HEK293 (cell line): ENCODE measurements at regions not wholly inside any gene's neighbourhood (a gene's known extent, or its start where the extent isn't known, plus 50 kb on each side); places are given as distances from the start of the nearest gene placed in this dataset.
A peak's percentile ranks its signal among the peaks of the same experiment; 100 is the strongest.

Experiments used
- CTCF ChIA-PET: fragments of 350-600 bp; formaldehyde crosslinking; extraction: SDS; loops from one replicate; lab custom pipeline; 2021; ENCODE audit warnings: antibody characterized with exemption; lab: Yijun Ruan, JAX
- POLR2A ChIA-PET: fragments of 300-600 bp; formaldehyde crosslinking; extraction: SDS; loops from one replicate; lab custom pipeline; 2020; ENCODE audit warnings: antibody characterized with exemption, inconsistent platforms; lab: Yijun Ruan, JAX
- H3K27ac ChIP-seq: fragments of 200-500 bp; sonication (Bioruptor generic); 2 replicates; pipeline ENCODE4 v1.5.1; 2014; ENCODE audit warnings: low read depth, low read length, control low read depth, inconsistent platforms; ENCODE audit errors: extremely low read depth
- H3K36me3 ChIP-seq, 2 experiments: fragments of 200-500 bp in 1 of 2; sonication (Bioruptor generic) in 1 of 2; 1 replicate in 1 of 2; 2 replicates in 1 of 2; pipeline ENCODE4 v1.5.1; 2014 to 2017; ENCODE audit warnings: inconsistent platforms in 2 of 2, low read length in 2 of 2; ENCODE audit not compliant: control insufficient read depth in 2 of 2, insufficient read depth in 1 of 2
- H3K4me1 ChIP-seq: fragments of 200-500 bp; sonication (Bioruptor generic); 2 replicates; pipeline ENCODE4 v1.5.1; 2014; ENCODE audit warnings: mild to moderate bottlenecking, low read length, inconsistent platforms; ENCODE audit not compliant: control insufficient read depth, insufficient read depth
- H3K4me3 ChIP-seq: 2 replicates; pipeline ENCODE4 v1.5.1; 2011; ENCODE audit warnings: low read depth, mild to moderate bottlenecking, control low read depth, low read length, moderate library complexity
- H3K9me3 ChIP-seq: fragments of 200-500 bp; sonication (Bioruptor generic); 2 replicates; pipeline ENCODE4 v1.5.1; 2014; ENCODE audit warnings: low read depth, low read length, inconsistent platforms; ENCODE audit not compliant: control insufficient read depth, insufficient read depth
- EGR2 ChIP-seq: fragments of 450-650 bp; formaldehyde crosslinking; IDR thresholded peaks from 2 replicates; pipeline ENCODE4 v1.5.1; 2016; ENCODE audit warnings: low read depth, missing biosample characterization, missing genetic modification characterization
- MYNN ChIP-seq: fragments of 450-650 bp; formaldehyde crosslinking; IDR thresholded peaks from 2 replicates; pipeline ENCODE4 v1.5.1; 2016; ENCODE audit warnings: missing biosample characterization, missing genetic modification characterization, borderline replicate concordance
- RBAK ChIP-seq: fragments of 450-650 bp; formaldehyde crosslinking; IDR thresholded peaks from 2 replicates; pipeline ENCODE4 v1.5.1; 2016; ENCODE audit warnings: missing biosample characterization, missing genetic modification characterization
- ZEB2 ChIP-seq: fragments of 450-650 bp; formaldehyde crosslinking; IDR thresholded peaks from 2 replicates; pipeline ENCODE4 v1.5.1; 2016; ENCODE audit warnings: missing biosample characterization, missing genetic modification characterization
- ZNF148 ChIP-seq: fragments of 450-650 bp; formaldehyde crosslinking; IDR thresholded peaks from 2 replicates; pipeline ENCODE4 v1.5.0; 2017; ENCODE audit warnings: missing biosample characterization, missing genetic modification characterization, borderline replicate concordance
- ZNF280C ChIP-seq: fragments of 450-650 bp; formaldehyde crosslinking; IDR thresholded peaks from 2 replicates; pipeline ENCODE4 v1.5.1; 2016; ENCODE audit warnings: missing biosample characterization, missing genetic modification characterization
- ZNF37A ChIP-seq: fragments of 450-650 bp; IDR thresholded peaks from 2 replicates; pipeline ENCODE4 v1.5.1; 2018; ENCODE audit warnings: missing biosample characterization, missing genetic modification characterization
- ZNF391 ChIP-seq: fragments of 450-650 bp; formaldehyde crosslinking; IDR thresholded peaks from 2 replicates; pipeline ENCODE4 v1.5.1; 2016; ENCODE audit warnings: low read depth, missing biosample characterization, missing genetic modification characterization, borderline replicate concordance
- ZNF48 ChIP-seq: fragments of 450-650 bp; formaldehyde crosslinking; IDR thresholded peaks from 2 replicates; pipeline ENCODE4 v1.5.1; 2016; ENCODE audit warnings: missing biosample characterization, missing genetic modification characterization
- ZNF558 ChIP-seq: fragments of 450-650 bp; formaldehyde crosslinking; IDR thresholded peaks from 2 replicates; pipeline ENCODE4 v1.5.1; 2016; ENCODE audit warnings: missing biosample characterization, missing genetic modification characterization
- ZNF585B ChIP-seq: fragments of 450-650 bp; formaldehyde crosslinking; IDR thresholded peaks from 2 replicates; pipeline ENCODE4 v1.5.1; 2016; ENCODE audit warnings: missing biosample characterization, missing genetic modification characterization
- ZNF610 ChIP-seq: fragments of 450-650 bp; formaldehyde crosslinking; IDR thresholded peaks from 2 replicates; pipeline ENCODE4 v1.5.1; 2016; ENCODE audit warnings: missing biosample characterization, missing genetic modification characterization, borderline replicate concordance
- ZNF785 ChIP-seq: fragments of 450-650 bp; formaldehyde crosslinking; IDR thresholded peaks from 2 replicates; pipeline ENCODE4 v1.5.1; 2016; ENCODE audit warnings: missing biosample characterization, missing genetic modification characterization
- ZNF843 ChIP-seq: fragments of 450-650 bp; formaldehyde crosslinking; IDR thresholded peaks from 2 replicates; pipeline ENCODE4 v1.5.1; 2016; ENCODE audit warnings: missing biosample characterization, missing genetic modification characterization
- TF ChIP-seq, protein P1 (sequence below): fragments of 450-650 bp; formaldehyde crosslinking; IDR thresholded peaks from 2 replicates; pipeline ENCODE4 v1.5.1; 2017; ENCODE audit warnings: missing biosample characterization, missing genetic modification characterization
- TF ChIP-seq, protein P2 (sequence below): sonication (generic); formaldehyde crosslinking; IDR thresholded peaks from 2 replicates; pipeline ENCODE4 v1.8.1; 2022; ENCODE audit warnings: mild to moderate bottlenecking, moderate library complexity, missing genetic modification reagents
- TF ChIP-seq, protein P3 (sequence below): fragments of 450-650 bp; formaldehyde crosslinking; conservative IDR thresholded peaks from 2 replicates; pipeline ENCODE4 v1.5.1; 2016; ENCODE audit warnings: low read depth, missing biosample characterization, missing genetic modification characterization
- TF ChIP-seq, protein P4 (sequence below): fragments of 450-650 bp; formaldehyde crosslinking; IDR thresholded peaks from 2 replicates; pipeline ENCODE4 v1.5.1; 2017; ENCODE audit warnings: missing biosample characterization, mild to moderate bottlenecking, missing genetic modification characterization, moderate library complexity

- TF ChIP-seq, protein P1, sequence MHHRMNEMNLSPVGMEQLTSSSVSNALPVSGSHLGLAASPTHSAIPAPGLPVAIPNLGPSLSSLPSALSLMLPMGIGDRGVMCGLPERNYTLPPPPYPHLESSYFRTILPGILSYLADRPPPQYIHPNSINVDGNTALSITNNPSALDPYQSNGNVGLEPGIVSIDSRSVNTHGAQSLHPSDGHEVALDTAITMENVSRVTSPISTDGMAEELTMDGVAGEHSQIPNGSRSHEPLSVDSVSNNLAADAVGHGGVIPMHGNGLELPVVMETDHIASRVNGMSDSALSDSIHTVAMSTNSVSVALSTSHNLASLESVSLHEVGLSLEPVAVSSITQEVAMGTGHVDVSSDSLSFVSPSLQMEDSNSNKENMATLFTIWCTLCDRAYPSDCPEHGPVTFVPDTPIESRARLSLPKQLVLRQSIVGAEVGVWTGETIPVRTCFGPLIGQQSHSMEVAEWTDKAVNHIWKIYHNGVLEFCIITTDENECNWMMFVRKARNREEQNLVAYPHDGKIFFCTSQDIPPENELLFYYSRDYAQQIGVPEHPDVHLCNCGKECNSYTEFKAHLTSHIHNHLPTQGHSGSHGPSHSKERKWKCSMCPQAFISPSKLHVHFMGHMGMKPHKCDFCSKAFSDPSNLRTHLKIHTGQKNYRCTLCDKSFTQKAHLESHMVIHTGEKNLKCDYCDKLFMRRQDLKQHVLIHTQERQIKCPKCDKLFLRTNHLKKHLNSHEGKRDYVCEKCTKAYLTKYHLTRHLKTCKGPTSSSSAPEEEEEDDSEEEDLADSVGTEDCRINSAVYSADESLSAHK (tag by site-specific recombination) = no peak
- TF ChIP-seq MYNN (tag by site-specific recombination) = no peak
- TF ChIP-seq ZNF785 (tag by site-specific recombination) = no peak
- no peak for TF ChIP-seq ZNF585B (tag by site-specific recombination)
- TF ChIP-seq, protein P2, sequence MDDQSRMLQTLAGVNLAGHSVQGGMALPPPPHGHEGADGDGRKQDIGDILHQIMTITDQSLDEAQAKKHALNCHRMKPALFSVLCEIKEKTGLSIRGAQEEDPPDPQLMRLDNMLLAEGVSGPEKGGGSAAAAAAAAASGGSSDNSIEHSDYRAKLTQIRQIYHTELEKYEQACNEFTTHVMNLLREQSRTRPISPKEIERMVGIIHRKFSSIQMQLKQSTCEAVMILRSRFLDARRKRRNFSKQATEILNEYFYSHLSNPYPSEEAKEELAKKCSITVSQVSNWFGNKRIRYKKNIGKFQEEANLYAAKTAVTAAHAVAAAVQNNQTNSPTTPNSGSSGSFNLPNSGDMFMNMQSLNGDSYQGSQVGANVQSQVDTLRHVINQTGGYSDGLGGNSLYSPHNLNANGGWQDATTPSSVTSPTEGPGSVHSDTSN (CRISPR knock-in tag) = no peak
- TF ChIP-seq, protein P3, sequence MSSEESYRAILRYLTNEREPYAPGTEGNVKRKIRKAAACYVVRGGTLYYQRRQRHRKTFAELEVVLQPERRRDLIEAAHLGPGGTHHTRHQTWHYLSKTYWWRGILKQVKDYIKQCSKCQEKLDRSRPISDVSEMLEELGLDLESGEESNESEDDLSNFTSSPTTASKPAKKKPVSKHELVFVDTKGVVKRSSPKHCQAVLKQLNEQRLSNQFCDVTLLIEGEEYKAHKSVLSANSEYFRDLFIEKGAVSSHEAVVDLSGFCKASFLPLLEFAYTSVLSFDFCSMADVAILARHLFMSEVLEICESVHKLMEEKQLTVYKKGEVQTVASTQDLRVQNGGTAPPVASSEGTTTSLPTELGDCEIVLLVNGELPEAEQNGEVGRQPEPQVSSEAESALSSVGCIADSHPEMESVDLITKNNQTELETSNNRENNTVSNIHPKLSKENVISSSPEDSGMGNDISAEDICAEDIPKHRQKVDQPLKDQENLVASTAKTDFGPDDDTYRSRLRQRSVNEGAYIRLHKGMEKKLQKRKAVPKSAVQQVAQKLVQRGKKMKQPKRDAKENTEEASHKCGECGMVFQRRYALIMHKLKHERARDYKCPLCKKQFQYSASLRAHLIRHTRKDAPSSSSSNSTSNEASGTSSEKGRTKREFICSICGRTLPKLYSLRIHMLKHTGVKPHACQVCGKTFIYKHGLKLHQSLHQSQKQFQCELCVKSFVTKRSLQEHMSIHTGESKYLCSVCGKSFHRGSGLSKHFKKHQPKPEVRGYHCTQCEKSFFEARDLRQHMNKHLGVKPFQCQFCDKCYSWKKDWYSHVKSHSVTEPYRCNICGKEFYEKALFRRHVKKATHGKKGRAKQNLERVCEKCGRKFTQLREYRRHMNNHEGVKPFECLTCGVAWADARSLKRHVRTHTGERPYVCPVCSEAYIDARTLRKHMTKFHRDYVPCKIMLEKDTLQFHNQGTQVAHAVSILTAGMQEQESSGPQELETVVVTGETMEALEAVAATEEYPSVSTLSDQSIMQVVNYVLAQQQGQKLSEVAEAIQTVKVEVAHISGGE (tag by site-specific recombination) = no peak
- TF ChIP-seq, protein P4, sequence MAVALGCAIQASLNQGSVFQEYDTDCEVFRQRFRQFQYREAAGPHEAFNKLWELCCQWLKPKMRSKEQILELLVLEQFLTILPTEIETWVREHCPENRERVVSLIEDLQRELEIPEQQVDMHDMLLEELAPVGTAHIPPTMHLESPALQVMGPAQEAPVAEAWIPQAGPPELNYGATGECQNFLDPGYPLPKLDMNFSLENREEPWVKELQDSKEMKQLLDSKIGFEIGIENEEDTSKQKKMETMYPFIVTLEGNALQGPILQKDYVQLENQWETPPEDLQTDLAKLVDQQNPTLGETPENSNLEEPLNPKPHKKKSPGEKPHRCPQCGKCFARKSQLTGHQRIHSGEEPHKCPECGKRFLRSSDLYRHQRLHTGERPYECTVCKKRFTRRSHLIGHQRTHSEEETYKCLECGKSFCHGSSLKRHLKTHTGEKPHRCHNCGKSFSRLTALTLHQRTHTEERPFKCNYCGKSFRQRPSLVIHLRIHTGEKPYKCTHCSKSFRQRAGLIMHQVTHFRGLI = no peak
- no peak for TF ChIP-seq ZEB2 (tag by site-specific recombination)
- TF ChIP-seq ZNF48 (tag by site-specific recombination) = no peak
Observed at GRCh38 chr3:157919319-157919887, 186.8 kb downstream of the SHOX2 start (continued).

- Histone ChIP-seq H3K9me3 (no peaks in the 10 kb centered on the region), H3K36me3 (no peaks in the 10 kb centered on the region), H3K27ac (no peak overlapping the region), H3K4me3 (no peak overlapping the region), H3K4me1 (no peaks in the 10 kb centered on the region)
- CTCF ChIA-PET = no interaction called here
- POLR2A ChIA-PET = no interaction called here
- TF ChIP-seq ZNF37A (tag by site-specific recombination) (no peak), EGR2 (tag by site-specific recombination) (0 out of 2 replicates have a peak, but pooled peaks have one; percentile 24)
Observed at GRCh38 chr3:157918402-157918801, 187.8 kb downstream of the SHOX2 start.

DNA sequence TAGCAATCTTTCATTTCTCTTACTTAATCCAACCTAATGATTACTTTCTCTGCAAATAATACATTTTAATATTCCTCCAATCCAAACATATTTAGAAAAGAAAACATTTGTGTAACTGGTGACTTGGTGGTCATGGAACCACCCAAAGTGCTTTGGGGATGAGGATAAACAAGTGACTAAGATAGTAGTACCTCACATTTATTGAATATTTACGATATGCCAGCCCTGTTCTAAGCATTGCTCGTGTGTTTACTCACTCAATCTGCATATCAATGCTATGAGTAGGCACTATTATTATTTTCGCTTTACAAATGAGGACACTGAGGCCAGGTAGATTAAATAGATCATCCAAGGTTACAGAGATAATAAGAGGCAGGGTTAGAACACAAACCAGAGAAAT lies 189.5 kb downstream of the SHOX2 start:
- POLR2A ChIA-PET = no interaction called here
- H3K9me3 ChIP-seq = no peaks in the 10 kb centered on the region
- no peaks in the 10 kb centered on the region for H3K36me3 ChIP-seq
- no peak overlapping the region for H3K4me3 ChIP-seq
- H3K27ac ChIP-seq = no peak overlapping the region
- peaks cover 4% of the 10 kb centered on the region; the same call in 1 of the 2 replicates for H3K4me1 ChIP-seq
- CTCF ChIA-PET = no interaction called here
- TF ChIP-seq ZNF843 (tag by site-specific recombination) = no peak
- TF ChIP-seq ZNF148 (tag by site-specific recombination) = no peak
- TF ChIP-seq ZNF391 (tag by site-specific recombination) = no peak
- TF ChIP-seq ZNF610 (tag by site-specific recombination) = no peak
- TF ChIP-seq RBAK (tag by site-specific recombination) = no peak
- no peak for TF ChIP-seq ZNF558 (tag by site-specific recombination)
- no peak for TF ChIP-seq ZNF280C (tag by site-specific recombination)
